ENCODE measurements at regions not wholly inside any gene's neighbourhood (a gene's known extent, or its start where the extent isn't known, plus 50 kb on each side); places are given as distances from the start of the nearest gene placed in this dataset.

- TF ChIP-seq TCF12 (IDR thresholded peaks at IDR 0.05; ENCODE audit: low read depth): no peak
These were observed 192.1 kb upstream of the GPR12 start for GRCh38 chr13:26952551-26953143.

DNA sequence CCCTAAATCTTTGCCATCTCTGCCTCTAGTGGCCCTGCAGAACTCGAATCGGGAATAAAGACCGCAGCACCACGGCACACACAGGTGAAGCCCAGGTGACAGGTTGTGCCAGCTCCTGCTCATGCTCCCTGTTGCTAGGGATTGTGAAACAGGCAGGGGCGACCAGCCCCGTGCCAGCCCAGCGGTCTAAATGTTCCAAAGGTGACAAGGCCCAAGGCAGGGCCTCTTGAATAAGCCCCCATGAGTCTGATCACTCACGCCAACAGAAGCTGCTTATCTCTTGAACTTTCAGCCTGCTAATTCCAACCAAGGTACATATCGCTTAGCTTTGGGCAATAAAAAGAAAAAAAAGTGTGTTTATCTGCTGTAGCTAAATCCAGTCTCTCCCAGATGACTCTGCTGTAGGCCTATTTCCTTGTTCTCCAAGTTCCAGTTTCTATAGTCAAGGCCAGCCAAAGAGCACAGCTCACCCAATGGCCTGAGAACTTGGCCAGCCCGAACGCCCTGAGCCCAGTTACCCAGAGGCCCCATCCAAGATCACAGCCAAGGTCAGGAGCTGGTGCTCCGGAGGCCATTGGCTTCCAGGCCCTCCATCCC lies 191.1 kb upstream of the GPR12 start:
- no peak for TF ChIP-seq CEBPB (IDR thresholded peaks at IDR 0.05)
- TF ChIP-seq EGR1 (IDR thresholded peaks at IDR 0.05): no peak
- no peak for TF ChIP-seq TAF1 (IDR thresholded peaks at IDR 0.05; ENCODE audit: low read depth)
- TF ChIP-seq TEAD4 (IDR thresholded peaks at IDR 0.05): no peak

GRCh38 chr13:26950968-26951367 lies 190.4 kb upstream of the GPR12 start:
- TF ChIP-seq NFIC (IDR thresholded peaks at IDR 0.05): no peak
- no peak for TF ChIP-seq EGR1 (IDR thresholded peaks at IDR 0.05)
- TF ChIP-seq, protein P1, sequence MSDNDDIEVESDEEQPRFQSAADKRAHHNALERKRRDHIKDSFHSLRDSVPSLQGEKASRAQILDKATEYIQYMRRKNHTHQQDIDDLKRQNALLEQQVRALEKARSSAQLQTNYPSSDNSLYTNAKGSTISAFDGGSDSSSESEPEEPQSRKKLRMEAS (IDR thresholded peaks at IDR 0.05): no peak
- TF ChIP-seq, protein P2, sequence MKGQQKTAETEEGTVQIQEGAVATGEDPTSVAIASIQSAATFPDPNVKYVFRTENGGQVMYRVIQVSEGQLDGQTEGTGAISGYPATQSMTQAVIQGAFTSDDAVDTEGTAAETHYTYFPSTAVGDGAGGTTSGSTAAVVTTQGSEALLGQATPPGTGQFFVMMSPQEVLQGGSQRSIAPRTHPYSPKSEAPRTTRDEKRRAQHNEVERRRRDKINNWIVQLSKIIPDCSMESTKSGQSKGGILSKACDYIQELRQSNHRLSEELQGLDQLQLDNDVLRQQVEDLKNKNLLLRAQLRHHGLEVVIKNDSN (IDR thresholded peaks at IDR 0.05): no peak
- no peak for TF ChIP-seq CEBPB (IDR thresholded peaks at IDR 0.05)
- no peak for TF ChIP-seq YY1 (IDR thresholded peaks at IDR 0.05; ENCODE audit: low read depth)
- no peak for TF ChIP-seq REST (IDR thresholded peaks at IDR 0.05; ENCODE audit: low read depth)
- no peak for TF ChIP-seq CREB1 (IDR thresholded peaks at IDR 0.05; ENCODE audit: low read depth)
- TF ChIP-seq EP300 (IDR thresholded peaks at IDR 0.05; ENCODE audit: borderline replicate concordance): no peak
- no peak for TF ChIP-seq TCF12 (IDR thresholded peaks at IDR 0.05; ENCODE audit: low read depth)
- no peak for TF ChIP-seq TAF1 (IDR thresholded peaks at IDR 0.05; ENCODE audit: low read depth)
- no peak for TF ChIP-seq RAD21 (IDR thresholded peaks at IDR 0.05; ENCODE audit: low read depth)
- no peak for TF ChIP-seq ZBTB7A (IDR thresholded peaks at IDR 0.05; ENCODE audit: low read depth)
- TF ChIP-seq TEAD4 (IDR thresholded peaks at IDR 0.05): no peak
- no peak for TF ChIP-seq FOXM1 (IDR thresholded peaks at IDR 0.05; ENCODE audit: borderline replicate concordance, low read depth)

- TF ChIP-seq REST (IDR thresholded peaks at IDR 0.05; ENCODE audit: low read depth) (no peak), CEBPB (IDR thresholded peaks at IDR 0.05) (no peak), YY1 (IDR thresholded peaks at IDR 0.05; ENCODE audit: low read depth) (no peak), EP300 (IDR thresholded peaks at IDR 0.05; ENCODE audit: borderline replicate concordance) (no peak), ZBTB7A (IDR thresholded peaks at IDR 0.05; ENCODE audit: low read depth) (no peak), TEAD4 (IDR thresholded peaks at IDR 0.05) (no peak), TAF1 (IDR thresholded peaks at IDR 0.05; ENCODE audit: low read depth) (no peak), FOXM1 (IDR thresholded peaks at IDR 0.05; ENCODE audit: borderline replicate concordance, low read depth) (no peak), TCF12 (IDR thresholded peaks at IDR 0.05; ENCODE audit: low read depth) (no peak), RAD21 (IDR thresholded peaks at IDR 0.05; ENCODE audit: low read depth) (no peak), NFIC (IDR thresholded peaks at IDR 0.05) (no peak), EGR1 (IDR thresholded peaks at IDR 0.05) (no peak), CREB1 (IDR thresholded peaks at IDR 0.05; ENCODE audit: low read depth) (no peak)
- TF ChIP-seq, protein P1 (IDR thresholded peaks at IDR 0.05): no peak
- TF ChIP-seq, protein P2 (IDR thresholded peaks at IDR 0.05): no peak
These were observed 190.0 kb upstream of the GPR12 start for GRCh38 chr13:26950546-26950945.

DNA sequence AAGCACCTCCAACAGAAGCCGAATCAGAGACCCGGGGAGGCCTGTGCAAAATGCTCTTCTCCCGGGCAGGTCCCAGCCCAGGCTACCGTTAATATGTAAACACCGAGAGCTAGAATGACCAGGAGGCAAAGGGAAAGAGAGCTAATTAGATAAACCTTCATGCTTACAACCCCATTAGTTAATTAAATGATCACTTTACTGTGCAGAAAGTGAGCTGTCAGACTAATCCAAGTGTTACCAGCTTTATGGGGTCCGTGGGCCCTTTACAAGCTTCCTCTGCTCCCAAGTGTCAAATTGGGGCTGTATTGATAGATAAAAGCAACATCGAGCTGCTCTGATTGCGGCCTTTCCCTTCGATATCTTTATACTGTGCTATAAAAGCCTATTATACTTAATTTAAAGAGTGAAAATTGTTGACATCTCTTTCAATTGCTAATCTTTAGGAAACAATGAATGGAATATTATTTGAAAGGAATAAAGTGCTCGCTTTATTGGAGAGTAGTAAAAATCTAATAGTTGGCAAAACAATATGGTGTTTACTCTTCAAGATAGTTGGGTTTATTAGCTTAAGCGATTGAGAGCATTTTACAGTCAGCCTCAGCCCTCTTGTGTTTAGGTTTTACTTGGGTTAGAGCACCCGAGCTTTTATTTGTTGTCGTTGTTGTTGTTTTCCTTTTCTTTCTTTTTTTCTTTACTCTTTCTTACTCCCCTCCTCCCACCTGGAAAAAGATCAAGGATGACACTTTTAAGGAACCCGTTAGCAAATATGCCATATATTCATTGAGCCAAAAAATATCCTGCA lies 189.3 kb upstream of the GPR12 start:
- no peak for TF ChIP-seq REST (IDR thresholded peaks at IDR 0.05; ENCODE audit: low read depth)
- no peak for TF ChIP-seq CREB1 (IDR thresholded peaks at IDR 0.05; ENCODE audit: low read depth)
- TF ChIP-seq, protein P1 (IDR thresholded peaks at IDR 0.05): no peak
- TF ChIP-seq FOXM1 (IDR thresholded peaks at IDR 0.05; ENCODE audit: borderline replicate concordance, low read depth): no peak
- TF ChIP-seq ZBTB7A (IDR thresholded peaks at IDR 0.05; ENCODE audit: low read depth): no peak
- no peak for TF ChIP-seq NFIC (IDR thresholded peaks at IDR 0.05)
- no peak for TF ChIP-seq TEAD4 (IDR thresholded peaks at IDR 0.05)
- TF ChIP-seq CEBPB (IDR thresholded peaks at IDR 0.05): no peak
- TF ChIP-seq RAD21 (IDR thresholded peaks at IDR 0.05; ENCODE audit: low read depth): no peak
- TF ChIP-seq TCF12 (IDR thresholded peaks at IDR 0.05; ENCODE audit: low read depth): no peak
- no peak for TF ChIP-seq YY1 (IDR thresholded peaks at IDR 0.05; ENCODE audit: low read depth)
- TF ChIP-seq, protein P2 (IDR thresholded peaks at IDR 0.05): no peak
- TF ChIP-seq EP300 (IDR thresholded peaks at IDR 0.05; ENCODE audit: borderline replicate concordance): no peak
- TF ChIP-seq EGR1 (IDR thresholded peaks at IDR 0.05): no peak
- no peak for TF ChIP-seq TAF1 (IDR thresholded peaks at IDR 0.05; ENCODE audit: low read depth)
